ENCODE measurements at regions not wholly inside any gene's neighbourhood (a gene's known extent, or its start where the extent isn't known, plus 50 kb on each side); places are given as distances from the start of the nearest gene placed in this dataset.

GRCh38 chr10:4663162-4663992, 162.6 kb upstream of the AKR1E2 start (continued):
- TF ChIP-seq ZNF740 (CRISPR knock-in tag; IDR thresholded peaks at IDR 0.05) (no peak), ZNF740 (tag; IDR thresholded peaks at IDR 0.05) (no peak), CBX3 (IDR thresholded peaks at IDR 0.05; ENCODE audit: borderline replicate concordance in 1 of 2, low read length in 2 of 2) (peak in 1 of 2 experiments; percentile 28; a peak in 1 of 3 replicates), MAZ (CRISPR knock-in tag; conservative IDR thresholded peaks at IDR 0.05 in 1 of 2, IDR thresholded peaks at IDR 0.05 in 1 of 2) (peak in 1 of 2 experiments; percentile 36; a peak in 1 of 4 replicates), JUNB (CRISPR knock-in tag; conservative IDR thresholded peaks at IDR 0.05) (no peak), ATF3 (IDR thresholded peaks at IDR 0.05) (peak; percentile 86), ATF3 (CRISPR knock-in tag; conservative IDR thresholded peaks at IDR 0.05) (peak; percentile 29; the same call in 1 of the 2 replicates), L3MBTL2 (IDR thresholded peaks at IDR 0.05) (peak; percentile 91), ZNF77 (CRISPR knock-in tag; IDR thresholded peaks at IDR 0.05) (no peak), BACH1 (tag; IDR thresholded peaks at IDR 0.05) (no peak), HOXB6 (CRISPR knock-in tag; IDR thresholded peaks at IDR 0.05; ENCODE audit: borderline replicate concordance) (no peak), GATA2 (CRISPR knock-in tag; IDR thresholded peaks at IDR 0.05) (no peak), E4F1 (CRISPR knock-in tag; IDR thresholded peaks at IDR 0.05; ENCODE audit: borderline replicate concordance) (no peak), SRF (CRISPR knock-in tag; IDR thresholded peaks at IDR 0.05) (0 out of 4 replicates have a peak, but pooled peaks of 1 of the 2 experiments have one; percentile 28), POLR2AphosphoS5 (IDR thresholded peaks at IDR 0.05; ENCODE audit: control insufficient read depth, insufficient read depth, low read depth, low read length) (no peak), CEBPB (tag; IDR thresholded peaks at IDR 0.05) (no peak), ZBTB49 (CRISPR knock-in tag; IDR thresholded peaks at IDR 0.05; ENCODE audit: borderline replicate concordance) (no peak), MNT (conservative IDR thresholded peaks at IDR 0.05) (peak; percentile 88)

Measured in K562 (cell line).